ENCODE measurements at regions not wholly inside any gene's neighbourhood (a gene's known extent, or its start where the extent isn't known, plus 50 kb on each side); places are given as distances from the start of the nearest gene placed in this dataset.

GRCh38 chr9:27799326-27799725, 226.0 kb upstream of the C9orf72 start:
- TF ChIP-seq EZH2phosphoT487 (IDR thresholded peaks at IDR 0.05; ENCODE audit: borderline replicate concordance) (no peak), CTCF (conservative IDR thresholded peaks at IDR 0.05; ENCODE audit: low read length) (no peak)

All from Loucy (cell line).